GM21526 (cell line): ENCODE measurements at regions not wholly inside any gene's neighbourhood (a gene's known extent, or its start where the extent isn't known, plus 50 kb on each side); places are given as distances from the start of the nearest gene placed in this dataset.
"Not testable (repeated sequence)": the region's sequence is repeated elsewhere in the genome, so short reads cannot be mapped to it uniquely, and the experiment has no call there.

ENCODE experiments used
- ATAC-seq: cut with Tn5 transposase; IDR thresholded peaks from one replicate; pipeline ENCODE4 v1.9.1; 2021; ENCODE audit warnings: moderate library complexity; ENCODE audit not compliant: unreplicated experiment, low FRiP score

GRCh38 chr15:93973287-93973686 lies 258.1 kb upstream of the MCTP2 start:
- ATAC-seq, result no peak

- no peak for ATAC-seq
Measured at GRCh38 chr15:93968773-93969172, 262.6 kb upstream of the MCTP2 start.

DNA sequence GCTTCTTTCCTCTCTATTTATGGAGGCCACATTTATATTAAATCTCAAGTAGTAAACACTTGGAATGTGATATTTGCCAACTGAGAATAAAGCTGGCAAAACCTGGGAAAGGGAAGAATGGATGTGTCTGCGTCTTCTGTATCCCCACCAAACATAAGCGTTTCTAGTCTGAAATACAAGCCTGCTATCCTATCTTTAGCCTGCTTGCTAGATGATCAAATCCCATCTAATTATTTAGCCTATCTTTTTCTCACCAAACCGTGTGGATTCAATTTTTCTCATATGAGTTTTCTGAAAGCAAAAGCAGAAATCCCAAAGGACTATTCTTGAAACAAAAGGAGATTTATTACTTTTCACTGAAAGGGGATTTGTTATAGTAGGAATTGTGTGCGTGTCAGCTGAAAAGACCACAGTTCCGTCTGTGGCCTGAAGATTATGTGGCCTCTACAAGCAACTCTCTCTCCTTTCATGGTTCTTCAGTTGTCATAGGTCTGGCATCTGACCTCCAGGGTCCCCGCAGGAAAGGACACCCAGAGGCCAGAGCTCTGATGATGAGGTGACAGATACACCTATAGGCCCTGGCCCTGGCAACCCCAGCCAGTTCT lies 266.0 kb upstream of the MCTP2 start:
- no peak for ATAC-seq

DNA sequence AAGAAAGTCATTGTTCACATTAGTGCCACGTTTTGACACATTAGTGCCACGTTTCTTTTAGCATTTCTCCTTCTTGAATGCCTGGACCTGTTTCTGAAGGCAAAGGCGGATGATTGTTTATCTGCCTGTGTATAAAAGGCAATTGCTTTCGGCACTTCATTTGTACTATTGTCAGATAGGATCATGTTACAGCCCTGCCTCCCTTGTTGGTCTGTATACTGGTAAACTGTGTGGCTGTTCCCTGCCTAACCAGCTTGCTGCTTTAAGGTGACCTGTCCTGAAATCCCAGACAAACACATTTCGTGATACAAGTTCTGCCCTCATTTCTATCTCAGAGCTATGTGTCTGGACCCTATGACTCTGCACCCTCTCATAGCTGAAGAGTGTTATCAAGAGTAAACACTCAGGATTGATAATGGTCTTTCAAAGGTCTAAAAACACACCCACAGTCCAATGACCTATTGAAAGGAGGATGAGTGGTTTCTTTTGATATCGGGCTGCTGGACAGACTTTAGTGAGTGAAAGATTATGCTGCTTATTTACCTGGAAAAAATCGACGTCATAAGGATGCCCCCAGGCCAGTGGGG lies 276.3 kb upstream of the MCTP2 start:
- no peak for ATAC-seq

- no peak for ATAC-seq
Measured at GRCh38 chr15:93948726-93949125, 282.6 kb upstream of the MCTP2 start.

DNA sequence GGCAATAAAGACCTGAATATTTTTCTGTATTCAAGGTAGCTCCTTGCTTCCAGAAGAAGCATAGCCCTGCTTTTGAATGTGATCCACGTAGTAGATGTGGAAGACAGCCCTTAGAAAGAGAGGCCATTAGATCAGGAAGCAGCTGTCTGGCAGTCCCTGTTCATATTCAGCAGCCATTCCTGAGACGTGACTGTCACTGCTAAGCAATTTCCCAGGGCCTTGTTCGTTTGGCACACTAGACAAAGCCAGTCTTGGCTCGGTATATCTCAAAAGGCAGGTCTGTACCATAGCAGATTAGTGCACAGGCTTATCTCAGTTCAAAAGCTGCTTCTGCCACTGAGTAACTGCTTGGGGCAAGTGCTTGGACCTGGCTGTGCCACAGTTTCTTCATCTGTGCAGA lies 287.8 kb upstream of the MCTP2 start:
- ATAC-seq, result no peak

DNA sequence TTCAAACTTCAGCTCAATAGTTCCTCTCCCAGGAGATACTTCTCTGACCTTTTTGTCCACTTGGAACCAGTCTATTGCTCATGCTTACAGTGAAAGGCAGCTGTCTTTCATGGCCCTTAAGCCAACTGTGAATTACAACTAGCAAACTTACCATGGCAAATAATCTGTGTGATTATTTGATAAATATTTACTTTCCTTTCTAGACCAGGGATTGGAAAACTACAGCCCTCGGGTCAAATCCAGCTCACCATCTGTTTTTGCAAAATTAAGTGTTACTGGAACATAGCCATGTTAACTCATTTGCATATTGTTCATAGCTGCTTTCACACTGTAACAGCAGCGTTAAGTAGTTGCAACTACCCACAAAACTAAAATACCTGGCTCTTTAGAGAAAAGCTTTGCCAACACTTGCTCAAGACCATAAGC lies 289.1 kb upstream of the MCTP2 start:
- ATAC-seq, result no peak

DNA sequence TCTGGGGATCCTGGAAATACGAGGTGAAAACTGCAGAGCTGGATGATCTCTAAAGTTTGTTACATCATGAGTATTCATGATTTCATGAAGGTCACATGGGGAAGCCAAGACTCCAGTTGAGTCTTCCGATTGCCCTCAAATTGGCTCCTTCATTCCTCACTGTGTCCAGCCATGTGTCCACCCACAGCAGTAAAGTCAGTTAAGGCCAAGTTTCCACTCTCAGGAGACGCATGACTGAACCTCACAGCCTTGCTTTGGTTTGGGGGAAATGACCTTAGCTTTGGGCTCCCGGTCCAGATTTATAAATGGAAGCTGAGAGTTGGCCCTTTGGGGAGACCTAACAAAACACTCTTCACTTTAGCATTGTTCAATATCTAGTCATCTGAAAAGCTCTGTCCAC lies 289.7 kb upstream of the MCTP2 start:
- no peak for ATAC-seq

- ATAC-seq, result no peak
Measured at GRCh38 chr15:93940226-93940625, 291.1 kb upstream of the MCTP2 start.

DNA sequence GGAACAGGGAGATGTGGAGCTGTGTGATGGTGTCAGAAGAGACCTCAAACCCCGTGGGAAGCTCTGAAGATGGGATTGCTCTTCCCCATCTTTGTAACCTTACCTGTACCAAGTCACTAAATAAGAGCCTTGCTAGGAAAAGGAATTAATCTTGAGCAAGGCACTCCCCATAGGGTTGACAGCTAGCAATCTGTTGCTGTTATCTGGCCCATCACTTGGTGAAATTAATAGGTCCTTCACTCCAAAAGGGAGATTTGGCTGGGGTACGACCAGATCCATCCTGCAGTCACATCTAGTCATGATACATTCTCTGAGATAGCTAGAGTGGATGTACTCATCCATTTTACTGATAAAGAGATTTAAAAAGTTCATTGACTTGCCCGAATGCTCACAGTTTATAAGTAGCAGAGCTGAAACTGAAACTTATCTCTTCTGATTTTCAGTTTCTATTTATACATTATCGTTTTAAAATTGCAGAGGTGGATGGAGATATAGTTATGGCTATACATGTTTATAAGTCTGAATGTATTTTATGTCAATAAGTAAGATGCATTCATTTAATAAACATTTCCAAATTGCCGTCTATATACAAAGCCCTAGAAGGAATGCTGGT lies 299.1 kb upstream of the MCTP2 start:
- ATAC-seq, result peak; percentile 76

DNA sequence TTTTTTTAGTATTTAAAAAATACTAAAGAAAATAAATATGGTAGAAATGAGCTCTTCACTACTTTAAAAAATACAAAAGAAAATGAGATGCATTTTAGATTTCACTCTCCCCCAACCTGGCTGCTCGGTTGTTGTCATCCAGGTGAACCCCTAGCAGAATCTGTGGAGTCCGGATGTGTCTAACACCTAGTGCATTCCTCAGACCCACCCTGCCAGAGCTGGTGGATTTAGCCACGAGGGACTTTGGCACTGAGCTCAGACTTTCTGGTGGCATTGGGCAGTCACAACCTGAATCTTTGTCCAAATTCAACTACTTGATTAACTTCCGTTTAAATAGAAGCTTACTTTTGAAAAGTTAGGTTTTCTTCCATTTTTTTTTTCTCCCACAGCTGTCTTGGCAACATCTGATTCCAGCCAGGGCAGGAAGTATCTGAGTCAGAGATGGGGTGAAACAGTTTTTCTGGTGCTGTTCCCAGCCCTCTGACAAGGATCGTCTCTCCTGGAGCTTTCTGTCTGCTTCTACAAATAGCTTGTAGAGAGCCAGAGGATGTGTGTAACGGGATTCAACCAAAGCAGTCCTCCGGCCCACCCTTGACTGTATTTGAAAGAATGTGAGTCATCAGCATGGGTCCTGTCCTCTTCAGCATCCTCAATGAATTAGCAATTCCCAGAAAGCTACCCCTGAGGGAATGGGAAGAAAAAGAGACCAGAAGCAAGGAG lies 301.8 kb upstream of the MCTP2 start:
- ATAC-seq, result no peak

GRCh38 chr15:93920204-93920603 lies 311.2 kb upstream of the MCTP2 start:
- ATAC-seq, result no peak

DNA sequence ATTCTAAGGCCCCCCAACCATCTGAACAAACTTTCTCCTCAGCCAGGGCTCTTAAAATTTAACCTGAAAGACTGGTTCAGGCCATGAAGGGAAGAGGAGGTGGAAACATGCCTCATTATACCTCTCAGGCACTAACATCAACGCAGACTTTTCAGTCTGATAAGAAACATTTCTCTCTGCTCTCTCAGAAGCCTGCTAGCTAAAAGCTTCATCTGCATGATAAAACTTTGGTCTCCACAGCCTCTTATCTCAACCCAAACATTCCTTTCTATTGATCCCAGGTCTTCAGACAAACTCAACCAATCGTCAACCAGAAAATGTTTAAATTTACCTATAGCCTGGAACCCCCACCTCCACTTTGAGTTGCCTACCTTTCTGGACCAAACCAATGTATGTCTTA lies 312.6 kb upstream of the MCTP2 start:
- ATAC-seq, result not testable (repeated sequence)

DNA sequence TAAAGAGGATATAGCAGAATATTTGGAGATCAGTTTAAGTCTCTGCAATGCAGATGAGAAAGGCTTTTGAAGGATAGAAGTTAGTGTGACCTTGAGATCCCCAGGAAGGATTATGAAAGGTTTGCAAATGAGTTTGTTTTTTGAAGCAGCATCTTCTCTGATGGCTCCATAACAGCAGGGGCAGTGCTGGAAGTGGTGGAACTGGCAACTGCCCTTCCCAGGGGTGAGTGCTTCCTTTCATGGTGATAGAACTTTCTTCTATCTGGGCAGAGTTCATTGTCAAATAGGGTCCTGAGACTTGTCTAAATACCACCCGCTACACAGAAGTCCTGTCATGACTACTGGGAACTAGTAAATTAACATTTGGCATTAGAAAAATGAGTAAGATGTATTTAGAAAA lies 314.2 kb upstream of the MCTP2 start:
- no peak for ATAC-seq

- ATAC-seq, result no peak
Measured at GRCh38 chr15:93913871-93914270, 317.5 kb upstream of the MCTP2 start.

- no peak for ATAC-seq
Measured at GRCh38 chr15:93913310-93913709, 318.1 kb upstream of the MCTP2 start.

DNA sequence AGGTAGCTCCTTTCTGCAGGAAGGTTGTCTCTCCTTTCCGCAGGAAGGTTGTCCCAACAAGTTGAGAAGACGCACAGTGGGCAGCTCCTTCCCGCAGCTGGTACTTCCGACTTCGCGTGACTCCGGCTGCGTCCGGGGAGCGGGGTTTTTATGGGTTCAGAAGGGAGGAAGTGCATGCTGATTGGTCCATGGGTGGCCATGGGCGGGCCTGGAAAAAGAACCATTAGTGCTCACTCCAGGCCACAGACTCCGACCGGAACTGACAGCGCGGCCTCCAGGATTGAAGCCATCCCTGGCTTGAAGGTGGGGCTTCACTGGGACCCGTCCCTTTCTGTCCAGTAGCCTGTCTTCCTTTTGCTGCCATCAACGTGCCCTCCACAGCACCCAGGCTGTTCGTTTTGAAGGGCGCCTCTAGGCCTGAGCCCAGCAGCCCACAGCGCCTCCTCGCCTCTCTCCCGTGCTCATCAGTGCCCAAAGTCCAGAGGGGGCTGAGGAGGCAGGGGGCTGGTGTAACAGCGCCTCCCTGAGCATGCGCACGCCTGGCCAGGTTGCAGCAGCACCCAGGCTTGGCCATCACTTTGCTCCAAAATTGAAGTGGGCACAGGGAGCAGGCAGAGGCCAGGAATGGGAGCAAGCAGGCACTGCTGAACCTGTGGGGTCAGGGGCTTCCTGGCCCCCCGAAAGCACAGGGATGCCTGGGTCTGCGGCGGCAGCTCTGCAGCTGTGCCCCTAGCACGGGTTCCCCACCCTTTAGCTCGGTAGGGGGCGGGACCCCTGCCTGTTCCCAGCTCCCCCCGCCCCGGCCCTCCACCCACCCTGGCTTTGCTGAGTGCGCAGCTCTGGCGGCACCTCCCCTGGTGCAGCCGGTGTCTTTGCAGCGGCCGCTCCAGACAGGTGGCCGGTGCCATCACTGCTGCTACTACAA lies 330.6 kb upstream of the MCTP2 start:
- no peak for ATAC-seq

DNA sequence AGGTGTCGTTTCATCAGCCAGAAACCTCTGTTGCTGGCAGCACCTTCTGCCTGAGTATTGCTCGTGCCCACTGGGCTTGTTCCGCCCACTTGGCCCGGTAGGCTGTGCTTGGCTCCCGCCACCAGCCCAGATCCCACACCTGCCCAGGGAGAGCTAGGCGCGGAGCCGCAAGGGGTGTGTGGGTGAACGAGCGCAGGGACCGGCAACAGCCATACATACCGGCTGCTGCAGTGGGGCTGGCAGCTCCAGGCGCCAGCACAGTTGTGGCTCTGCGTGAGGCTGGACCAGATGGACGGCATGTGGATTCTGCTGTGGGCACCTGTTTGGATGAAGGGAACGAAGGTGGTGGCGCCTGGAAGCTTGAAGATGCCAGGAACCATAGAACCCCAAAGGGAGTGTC lies 331.5 kb upstream of the MCTP2 start:
- no peak for ATAC-seq

GRCh38 chr15:93897377-93897776 lies 334.0 kb upstream of the MCTP2 start:
- ATAC-seq, result no peak

GRCh38 chr15:93895976-93896770 lies 335.2 kb upstream of the MCTP2 start:
- no peak for ATAC-seq
